WTC11 (cell line): ENCODE measurements at regions not wholly inside any gene's neighbourhood (a gene's known extent, or its start where the extent isn't known, plus 50 kb on each side); places are given as distances from the start of the nearest gene placed in this dataset.

Experiments used
- ATAC-seq: fragments of 200-7000 bp; cut with Tn5 transposase; 2 replicates; pipeline ENCODE4 v1.10.0; 2021; ENCODE audit warnings: mild to moderate bottlenecking, moderate library complexity
- CTCF ChIA-PET: fragments of 300-600 bp; sonication (Branson Sonifier 250); formaldehyde crosslinking; loops from one replicate; lab custom pipeline; 2021; ENCODE audit warnings: antibody characterized with exemption; lab: Charles Lee
- POLR2A ChIA-PET: fragments of 350-600 bp; sonication (Branson Sonifier 250); formaldehyde crosslinking; loops from one replicate; lab custom pipeline; 2021; ENCODE audit warnings: antibody characterized with exemption; lab: Charles Lee
- DNase-seq: peaks from one replicate; pipeline ENCODE4 v3.0.0; 2021; ENCODE audit warnings: low spot score
- H3K27ac Mint-ChIP-seq: 2 replicates; pipeline ENCODE4 v1.8.0; 2021; ENCODE audit warnings: mixed read lengths
- H3K27me3 Mint-ChIP-seq: 2 replicates; pipeline ENCODE4 v1.8.0; 2021; ENCODE audit warnings: low read depth, mild to moderate bottlenecking, moderate library complexity, mixed read lengths
- H3K36me3 Mint-ChIP-seq: 2 replicates; pipeline ENCODE4 v1.8.0; 2021; ENCODE audit warnings: mixed read lengths
- H3K4me1 Mint-ChIP-seq: 2 replicates; pipeline ENCODE4 v1.8.0; 2022; ENCODE audit warnings: mixed read lengths
- H3K4me3 Mint-ChIP-seq: 2 replicates; pipeline ENCODE4 v1.8.0; 2021; ENCODE audit warnings: mild to moderate bottlenecking, moderate library complexity, mixed read lengths
- H3K9me3 Mint-ChIP-seq: 2 replicates; pipeline ENCODE4 v1.8.0; 2021; ENCODE audit warnings: mixed read lengths
- CREB1 ChIP-seq: sonication (generic); formaldehyde crosslinking; IDR thresholded peaks from 2 replicates; pipeline ENCODE4 v1.8.0; 2023; ENCODE audit warnings: mild to moderate bottlenecking, missing genetic modification reagents
- FOXP1 ChIP-seq: sonication (generic); formaldehyde crosslinking; IDR thresholded peaks from 2 replicates; pipeline ENCODE4 v1.8.0; 2022; ENCODE audit warnings: missing genetic modification reagents, mild to moderate bottlenecking, moderate library complexity, borderline replicate concordance
- KAT7 ChIP-seq: sonication (generic); formaldehyde crosslinking; IDR thresholded peaks from 2 replicates; pipeline ENCODE4 v1.8.1; 2023; ENCODE audit warnings: missing genetic modification reagents, mild to moderate bottlenecking, borderline replicate concordance
- NR1H2 ChIP-seq: sonication (generic); formaldehyde crosslinking; IDR thresholded peaks from 2 replicates; pipeline ENCODE4 v1.9.0; 2021; ENCODE audit warnings: mild to moderate bottlenecking, moderate library complexity, missing genetic modification reagents
- NR2C2 ChIP-seq: sonication (generic); formaldehyde crosslinking; IDR thresholded peaks from 2 replicates; pipeline ENCODE4 v1.8.0; 2022; ENCODE audit warnings: mild to moderate bottlenecking, missing genetic modification reagents
- TCF7 ChIP-seq: sonication (generic); formaldehyde crosslinking; IDR thresholded peaks from 2 replicates; pipeline ENCODE4 v1.8.0; 2022; ENCODE audit warnings: mild to moderate bottlenecking, low read depth, missing genetic modification reagents, moderate library complexity
- USF2 ChIP-seq: sonication (generic); formaldehyde crosslinking; IDR thresholded peaks from 2 replicates; pipeline ENCODE4 v1.8.1; 2023; ENCODE audit warnings: mild to moderate bottlenecking, missing genetic modification reagents, moderate library complexity
- ZBTB43 ChIP-seq: sonication (generic); formaldehyde crosslinking; IDR thresholded peaks from 2 replicates; pipeline ENCODE4 v1.8.1; 2023; ENCODE audit warnings: mild to moderate bottlenecking, missing genetic modification reagents
- ZMAT4 ChIP-seq: fragments of 250-450 bp; sonication (Bioruptor Pico); IDR thresholded peaks from 2 replicates; pipeline ENCODE4 v1.9.0; 2021; ENCODE audit warnings: mild to moderate bottlenecking
- ZNF263 ChIP-seq: sonication (generic); formaldehyde crosslinking; IDR thresholded peaks from 2 replicates; pipeline ENCODE4 v1.8.1; 2022; ENCODE audit warnings: low read depth, mild to moderate bottlenecking, moderate library complexity, missing genetic modification reagents
- TF ChIP-seq, protein P1 (sequence below): sonication (generic); formaldehyde crosslinking; conservative IDR thresholded peaks from 2 replicates; pipeline ENCODE4 v1.8.1; 2023; ENCODE audit warnings: mild to moderate bottlenecking, low read depth, missing genetic modification reagents, moderate library complexity
- TF ChIP-seq, protein P2 (sequence below): fragments of 250-450 bp; sonication (Bioruptor Pico); IDR thresholded peaks from 2 replicates; pipeline ENCODE4 v1.9.0; 2021; ENCODE audit warnings: mild to moderate bottlenecking
- TF ChIP-seq, protein P3 (sequence below): fragments of 250-450 bp; sonication (Bioruptor Pico); IDR thresholded peaks from 2 replicates; pipeline ENCODE4 v1.9.0; 2021; ENCODE audit warnings: mild to moderate bottlenecking, borderline replicate concordance
- TF ChIP-seq, protein P4 (sequence below): sonication (generic); formaldehyde crosslinking; IDR thresholded peaks from 2 replicates; pipeline ENCODE4 v1.8.1; 2022; ENCODE audit warnings: mild to moderate bottlenecking, missing genetic modification reagents, moderate library complexity, borderline replicate concordance
- TF ChIP-seq, protein P5 (sequence below): sonication (generic); formaldehyde crosslinking; IDR thresholded peaks from 2 replicates; pipeline ENCODE4 v1.8.1; 2023; ENCODE audit warnings: mild to moderate bottlenecking, missing genetic modification reagents

- H3K9me3 Mint-ChIP-seq, result no peaks in the 10 kb centered on the region
- ChIA-PET POLR2A (no interaction called here), CTCF (no interaction called here)
- DNase-seq, result no peak
- TF ChIP-seq ZMAT4 (CRISPR knock-in tag) (no peak), TCF7 (no peak), ZNF263 (CRISPR knock-in tag) (no peak), FOXP1 (CRISPR knock-in tag) (no peak), NR1H2 (CRISPR knock-in tag) (no peak), ZBTB43 (CRISPR knock-in tag) (no peak), KAT7 (no peak), USF2 (CRISPR knock-in tag) (no peak), CREB1 (CRISPR knock-in tag) (no peak), NR2C2 (no peak)
- TF ChIP-seq, protein P1, sequence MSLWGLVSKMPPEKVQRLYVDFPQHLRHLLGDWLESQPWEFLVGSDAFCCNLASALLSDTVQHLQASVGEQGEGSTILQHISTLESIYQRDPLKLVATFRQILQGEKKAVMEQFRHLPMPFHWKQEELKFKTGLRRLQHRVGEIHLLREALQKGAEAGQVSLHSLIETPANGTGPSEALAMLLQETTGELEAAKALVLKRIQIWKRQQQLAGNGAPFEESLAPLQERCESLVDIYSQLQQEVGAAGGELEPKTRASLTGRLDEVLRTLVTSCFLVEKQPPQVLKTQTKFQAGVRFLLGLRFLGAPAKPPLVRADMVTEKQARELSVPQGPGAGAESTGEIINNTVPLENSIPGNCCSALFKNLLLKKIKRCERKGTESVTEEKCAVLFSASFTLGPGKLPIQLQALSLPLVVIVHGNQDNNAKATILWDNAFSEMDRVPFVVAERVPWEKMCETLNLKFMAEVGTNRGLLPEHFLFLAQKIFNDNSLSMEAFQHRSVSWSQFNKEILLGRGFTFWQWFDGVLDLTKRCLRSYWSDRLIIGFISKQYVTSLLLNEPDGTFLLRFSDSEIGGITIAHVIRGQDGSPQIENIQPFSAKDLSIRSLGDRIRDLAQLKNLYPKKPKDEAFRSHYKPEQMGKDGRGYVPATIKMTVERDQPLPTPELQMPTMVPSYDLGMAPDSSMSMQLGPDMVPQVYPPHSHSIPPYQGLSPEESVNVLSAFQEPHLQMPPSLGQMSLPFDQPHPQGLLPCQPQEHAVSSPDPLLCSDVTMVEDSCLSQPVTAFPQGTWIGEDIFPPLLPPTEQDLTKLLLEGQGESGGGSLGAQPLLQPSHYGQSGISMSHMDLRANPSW, result no peak
- TF ChIP-seq, protein P2, sequence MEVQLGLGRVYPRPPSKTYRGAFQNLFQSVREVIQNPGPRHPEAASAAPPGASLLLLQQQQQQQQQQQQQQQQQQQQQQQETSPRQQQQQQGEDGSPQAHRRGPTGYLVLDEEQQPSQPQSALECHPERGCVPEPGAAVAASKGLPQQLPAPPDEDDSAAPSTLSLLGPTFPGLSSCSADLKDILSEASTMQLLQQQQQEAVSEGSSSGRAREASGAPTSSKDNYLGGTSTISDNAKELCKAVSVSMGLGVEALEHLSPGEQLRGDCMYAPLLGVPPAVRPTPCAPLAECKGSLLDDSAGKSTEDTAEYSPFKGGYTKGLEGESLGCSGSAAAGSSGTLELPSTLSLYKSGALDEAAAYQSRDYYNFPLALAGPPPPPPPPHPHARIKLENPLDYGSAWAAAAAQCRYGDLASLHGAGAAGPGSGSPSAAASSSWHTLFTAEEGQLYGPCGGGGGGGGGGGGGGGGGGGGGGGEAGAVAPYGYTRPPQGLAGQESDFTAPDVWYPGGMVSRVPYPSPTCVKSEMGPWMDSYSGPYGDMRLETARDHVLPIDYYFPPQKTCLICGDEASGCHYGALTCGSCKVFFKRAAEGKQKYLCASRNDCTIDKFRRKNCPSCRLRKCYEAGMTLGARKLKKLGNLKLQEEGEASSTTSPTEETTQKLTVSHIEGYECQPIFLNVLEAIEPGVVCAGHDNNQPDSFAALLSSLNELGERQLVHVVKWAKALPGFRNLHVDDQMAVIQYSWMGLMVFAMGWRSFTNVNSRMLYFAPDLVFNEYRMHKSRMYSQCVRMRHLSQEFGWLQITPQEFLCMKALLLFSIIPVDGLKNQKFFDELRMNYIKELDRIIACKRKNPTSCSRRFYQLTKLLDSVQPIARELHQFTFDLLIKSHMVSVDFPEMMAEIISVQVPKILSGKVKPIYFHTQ, result no peak
- TF ChIP-seq, protein P3, sequence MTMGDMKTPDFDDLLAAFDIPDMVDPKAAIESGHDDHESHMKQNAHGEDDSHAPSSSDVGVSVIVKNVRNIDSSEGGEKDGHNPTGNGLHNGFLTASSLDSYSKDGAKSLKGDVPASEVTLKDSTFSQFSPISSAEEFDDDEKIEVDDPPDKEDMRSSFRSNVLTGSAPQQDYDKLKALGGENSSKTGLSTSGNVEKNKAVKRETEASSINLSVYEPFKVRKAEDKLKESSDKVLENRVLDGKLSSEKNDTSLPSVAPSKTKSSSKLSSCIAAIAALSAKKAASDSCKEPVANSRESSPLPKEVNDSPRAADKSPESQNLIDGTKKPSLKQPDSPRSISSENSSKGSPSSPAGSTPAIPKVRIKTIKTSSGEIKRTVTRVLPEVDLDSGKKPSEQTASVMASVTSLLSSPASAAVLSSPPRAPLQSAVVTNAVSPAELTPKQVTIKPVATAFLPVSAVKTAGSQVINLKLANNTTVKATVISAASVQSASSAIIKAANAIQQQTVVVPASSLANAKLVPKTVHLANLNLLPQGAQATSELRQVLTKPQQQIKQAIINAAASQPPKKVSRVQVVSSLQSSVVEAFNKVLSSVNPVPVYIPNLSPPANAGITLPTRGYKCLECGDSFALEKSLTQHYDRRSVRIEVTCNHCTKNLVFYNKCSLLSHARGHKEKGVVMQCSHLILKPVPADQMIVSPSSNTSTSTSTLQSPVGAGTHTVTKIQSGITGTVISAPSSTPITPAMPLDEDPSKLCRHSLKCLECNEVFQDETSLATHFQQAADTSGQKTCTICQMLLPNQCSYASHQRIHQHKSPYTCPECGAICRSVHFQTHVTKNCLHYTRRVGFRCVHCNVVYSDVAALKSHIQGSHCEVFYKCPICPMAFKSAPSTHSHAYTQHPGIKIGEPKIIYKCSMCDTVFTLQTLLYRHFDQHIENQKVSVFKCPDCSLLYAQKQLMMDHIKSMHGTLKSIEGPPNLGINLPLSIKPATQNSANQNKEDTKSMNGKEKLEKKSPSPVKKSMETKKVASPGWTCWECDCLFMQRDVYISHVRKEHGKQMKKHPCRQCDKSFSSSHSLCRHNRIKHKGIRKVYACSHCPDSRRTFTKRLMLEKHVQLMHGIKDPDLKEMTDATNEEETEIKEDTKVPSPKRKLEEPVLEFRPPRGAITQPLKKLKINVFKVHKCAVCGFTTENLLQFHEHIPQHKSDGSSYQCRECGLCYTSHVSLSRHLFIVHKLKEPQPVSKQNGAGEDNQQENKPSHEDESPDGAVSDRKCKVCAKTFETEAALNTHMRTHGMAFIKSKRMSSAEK (CRISPR knock-in tag), result no peak
- TF ChIP-seq, protein P4, sequence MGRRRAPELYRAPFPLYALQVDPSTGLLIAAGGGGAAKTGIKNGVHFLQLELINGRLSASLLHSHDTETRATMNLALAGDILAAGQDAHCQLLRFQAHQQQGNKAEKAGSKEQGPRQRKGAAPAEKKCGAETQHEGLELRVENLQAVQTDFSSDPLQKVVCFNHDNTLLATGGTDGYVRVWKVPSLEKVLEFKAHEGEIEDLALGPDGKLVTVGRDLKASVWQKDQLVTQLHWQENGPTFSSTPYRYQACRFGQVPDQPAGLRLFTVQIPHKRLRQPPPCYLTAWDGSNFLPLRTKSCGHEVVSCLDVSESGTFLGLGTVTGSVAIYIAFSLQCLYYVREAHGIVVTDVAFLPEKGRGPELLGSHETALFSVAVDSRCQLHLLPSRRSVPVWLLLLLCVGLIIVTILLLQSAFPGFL (CRISPR knock-in tag), result no peak
- TF ChIP-seq, protein P5, sequence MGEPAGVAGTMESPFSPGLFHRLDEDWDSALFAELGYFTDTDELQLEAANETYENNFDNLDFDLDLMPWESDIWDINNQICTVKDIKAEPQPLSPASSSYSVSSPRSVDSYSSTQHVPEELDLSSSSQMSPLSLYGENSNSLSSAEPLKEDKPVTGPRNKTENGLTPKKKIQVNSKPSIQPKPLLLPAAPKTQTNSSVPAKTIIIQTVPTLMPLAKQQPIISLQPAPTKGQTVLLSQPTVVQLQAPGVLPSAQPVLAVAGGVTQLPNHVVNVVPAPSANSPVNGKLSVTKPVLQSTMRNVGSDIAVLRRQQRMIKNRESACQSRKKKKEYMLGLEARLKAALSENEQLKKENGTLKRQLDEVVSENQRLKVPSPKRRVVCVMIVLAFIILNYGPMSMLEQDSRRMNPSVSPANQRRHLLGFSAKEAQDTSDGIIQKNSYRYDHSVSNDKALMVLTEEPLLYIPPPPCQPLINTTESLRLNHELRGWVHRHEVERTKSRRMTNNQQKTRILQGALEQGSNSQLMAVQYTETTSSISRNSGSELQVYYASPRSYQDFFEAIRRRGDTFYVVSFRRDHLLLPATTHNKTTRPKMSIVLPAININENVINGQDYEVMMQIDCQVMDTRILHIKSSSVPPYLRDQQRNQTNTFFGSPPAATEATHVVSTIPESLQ (CRISPR knock-in tag), result no peak
- H3K27ac Mint-ChIP-seq, result no peak overlapping the region
- no peak for ATAC-seq
- peaks cover 14% of the 10 kb centered on the region; the same call in 1 of the 2 replicates for H3K36me3 Mint-ChIP-seq
- H3K27me3 Mint-ChIP-seq, result peaks cover 22% of the 10 kb centered on the region
- H3K4me1 Mint-ChIP-seq, result peaks cover 30% of the 10 kb centered on the region
- H3K4me3 Mint-ChIP-seq, result no peak overlapping the region
These were observed 61.7 kb upstream of the STX18 start for GRCh38 chr4:4603592-4603991.
